CD14-positive monocyte (primary cell): ENCODE measurements at regions not wholly inside any gene's neighbourhood (a gene's known extent, or its start where the extent isn't known, plus 50 kb on each side); places are given as distances from the start of the nearest gene placed in this dataset.
"Not testable (repeated sequence)": the region's sequence is repeated elsewhere in the genome, so short reads cannot be mapped to it uniquely, and the experiment has no call there.

Experiments used
- DNase-seq, 3 donors: peaks; one replicate each; pipeline ENCODE4 v3.0.0-alpha.2; 2011 to 2022
- H2AFZ ChIP-seq: 2 replicates; pipeline ENCODE4 v1.6.0; 2012; ENCODE audit warnings: mild to moderate bottlenecking, low read depth, low read length, inconsistent platforms; ENCODE audit not compliant: insufficient read depth, poor library complexity, severe bottlenecking
- H3K27ac ChIP-seq, 2 donors: 1 replicate in 1 of 2; 2 replicates in 1 of 2; pipeline ENCODE4 v1.5.1; 2012 to 2013; ENCODE audit warnings: low read length in 2 of 2, control low read depth in 1 of 2, inconsistent platforms in 1 of 2, low read depth in 1 of 2, mild to moderate bottlenecking in 1 of 2
- H3K27me3 ChIP-seq, 2 donors: one replicate each; pipeline versions ENCODE4 v1.6.0 to v1.6.1; 2011 to 2013; ENCODE audit warnings: low read length in 2 of 2; ENCODE audit not compliant: control insufficient read depth in 2 of 2, insufficient read depth in 2 of 2
- H3K36me3 ChIP-seq, 2 donors: replicated peaks in 1 of 2; 1 replicate in 1 of 2; 2 replicates in 1 of 2; pipeline versions ENCODE4 v1.5.1 to v1.6.1; 2012 to 2013; ENCODE audit warnings: low read length in 2 of 2, control low read depth in 1 of 2, inconsistent platforms in 1 of 2, mild to moderate bottlenecking in 1 of 2; ENCODE audit not compliant: insufficient read depth in 2 of 2, control insufficient read depth in 1 of 2
- H3K4me1 ChIP-seq, 2 donors: 1 replicate in 1 of 2; 2 replicates in 1 of 2; pipeline versions ENCODE4 v1.5.1 to v1.6.1; 2012 to 2013; ENCODE audit warnings: low read length in 2 of 2, control low read depth in 1 of 2, inconsistent platforms in 1 of 2, mild to moderate bottlenecking in 1 of 2, moderate library complexity in 1 of 2; ENCODE audit not compliant: insufficient read depth in 2 of 2, control insufficient read depth in 1 of 2
- H3K4me2 ChIP-seq: replicated peaks from 2 replicates; pipeline ENCODE3; 2012; ENCODE audit warnings: low read length, moderate library complexity, mild to moderate bottlenecking; ENCODE audit not compliant: poor library complexity, severe bottlenecking; ENCODE audit errors: extremely low read depth
- H3K4me3 ChIP-seq, 3 experiments: fragments of 200-600 bp in 1 of 3; sonication (generic) in 1 of 3; replicated peaks in 1 of 3; 1 replicate in 2 of 3; 2 replicates in 1 of 3; pipeline ENCODE4 v1.5.1; 2011 to 2013; ENCODE audit warnings: low read length in 3 of 3, mild to moderate bottlenecking in 3 of 3, control low read depth in 2 of 3, low read depth in 2 of 3, inconsistent platforms in 1 of 3, moderate library complexity in 1 of 3
- H3K79me2 ChIP-seq: 2 replicates; pipeline ENCODE4 v1.6.0; 2012; ENCODE audit warnings: mild to moderate bottlenecking, control low read depth, inconsistent platforms, low read length, moderate library complexity; ENCODE audit not compliant: insufficient read depth
- H3K9ac ChIP-seq: 2 replicates; pipeline ENCODE4 v1.6.0; 2017; ENCODE audit warnings: low read length, mild to moderate bottlenecking; ENCODE audit not compliant: insufficient read depth, poor library complexity, severe bottlenecking
- H3K9me3 ChIP-seq, 2 donors: replicated peaks in 1 of 2; 1 replicate in 1 of 2; 2 replicates in 1 of 2; pipeline versions ENCODE4 v1.5.1 to v1.6.1; 2012 to 2013; ENCODE audit warnings: low read length in 2 of 2, control low read depth in 1 of 2; ENCODE audit not compliant: control insufficient read depth in 1 of 2, insufficient read depth in 1 of 2
- H4K20me1 ChIP-seq: 2 replicates; pipeline ENCODE4 v1.6.0; 2012; ENCODE audit warnings: mild to moderate bottlenecking, low read length, control low read depth, moderate library complexity; ENCODE audit not compliant: insufficient read depth
- H3K27ac Mint-ChIP-seq, 7 donors: one replicate each; pipeline ENCODE4 v1.8.0; 2020; ENCODE audit warnings: mild to moderate bottlenecking in 7 of 7, mixed read lengths in 7 of 7, moderate library complexity in 6 of 7, inconsistent platforms in 2 of 7
- H3K27me3 Mint-ChIP-seq, 3 donors: one replicate each; pipeline ENCODE4 v1.8.0; 2021 to 2022; ENCODE audit warnings: low read depth in 3 of 3, mild to moderate bottlenecking in 3 of 3, mixed read lengths in 3 of 3, moderate library complexity in 3 of 3, inconsistent platforms in 1 of 3
- H3K36me3 Mint-ChIP-seq, 2 donors: one replicate each; pipeline ENCODE4 v1.8.0; 2020; ENCODE audit warnings: mixed read lengths in 2 of 2, inconsistent platforms in 1 of 2, mild to moderate bottlenecking in 1 of 2
- H3K4me1 Mint-ChIP-seq: one replicate; pipeline ENCODE4 v1.8.0; 2020; ENCODE audit warnings: mild to moderate bottlenecking, mixed read lengths
- H3K4me3 Mint-ChIP-seq, 2 donors: one replicate each; pipeline ENCODE4 v1.8.0; 2020; ENCODE audit warnings: mild to moderate bottlenecking in 2 of 2, mixed read lengths in 2 of 2, moderate library complexity in 1 of 2
- H3K9me3 Mint-ChIP-seq, 7 donors: one replicate each; pipeline ENCODE4 v1.8.0; 2020 to 2022; ENCODE audit warnings: mixed read lengths in 7 of 7, mild to moderate bottlenecking in 6 of 7, moderate library complexity in 6 of 7, inconsistent platforms in 2 of 7
- WGBS: methylation state at CpG from one replicate; pipeline ENCODE4 v1.1.5; 2013; ENCODE audit warnings: missing lambda C conversion rate; ENCODE audit not compliant: insufficient coverage; 5-methylcytosine and 5-hydroxymethylcytosine counted together
- intact Hi-C, 2 donors: fragments of 100-400 bp; cut with micrococcal nuclease; formaldehyde crosslinking; loops; one replicate each; pipeline versions ENCODE4 v1.15.0 to v1.15.1; 2023
- TF ChIP-seq, protein P1 (sequence below): fragments of 200-600 bp; IDR thresholded peaks from one replicate; pipeline ENCODE4 v1.8.0; 2022; ENCODE audit warnings: antibody characterized with exemption, mild to moderate bottlenecking

- H3K4me3 Mint-ChIP-seq, H3K27ac ChIP-seq, H3K27me3 ChIP-seq, H3K9me3 ChIP-seq, H3K79me2 ChIP-seq, intact Hi-C loops, H2AFZ ChIP-seq, H4K20me1 ChIP-seq, H3K9ac ChIP-seq, H3K4me2 ChIP-seq, DNase-seq, H3K4me3 ChIP-seq, H3K4me1 ChIP-seq, H3K36me3 Mint-ChIP-seq, H3K4me1 Mint-ChIP-seq, H3K27ac Mint-ChIP-seq, H3K36me3 ChIP-seq, H3K9me3 Mint-ChIP-seq, H3K27me3 Mint-ChIP-seq: not testable (repeated sequence)
- 81% methylated on average over 5 of the region's 8 CpGs for WGBS
These were observed 56.2 kb upstream of the CCZ1B start for GRCh38 chr7:6882321-6882721.

- H3K9me3 ChIP-seq, H3K36me3 ChIP-seq, H3K79me2 ChIP-seq, H3K4me2 ChIP-seq, H3K27me3 Mint-ChIP-seq, H3K27ac Mint-ChIP-seq, H3K4me1 Mint-ChIP-seq, DNase-seq, H3K9ac ChIP-seq, H3K36me3 Mint-ChIP-seq, H3K4me3 ChIP-seq, H3K4me3 Mint-ChIP-seq, H3K4me1 ChIP-seq, intact Hi-C loops, H4K20me1 ChIP-seq, H2AFZ ChIP-seq, H3K27me3 ChIP-seq, H3K27ac ChIP-seq: not testable (repeated sequence)
- 100% methylated on average over 3 of the region's 10 CpGs for WGBS
- peaks cover 0 to 12% (median 5%) of the 10 kb centered on the region in 7 donors for H3K9me3 Mint-ChIP-seq
These were observed 57.7 kb upstream of the CCZ1B start for GRCh38 chr7:6883756-6884155.

- H3K9me3 ChIP-seq: no peaks in the 10 kb centered on the region
- no peaks in the 10 kb centered on the region for H3K4me1 ChIP-seq
- no peak overlapping the region for H2AFZ ChIP-seq
- 100% methylated on average over 3 of the region's 8 CpGs for WGBS
- no peak overlapping the region for H3K4me2 ChIP-seq
- H3K79me2 ChIP-seq: no peaks in the 10 kb centered on the region
- Mint-ChIP-seq H3K27ac (no peak overlapping the region), H3K4me3 (no peak overlapping the region), H3K4me1 (no peaks in the 10 kb centered on the region), H3K27me3 (peaks cover 3 to 4% (median 3%) of the 10 kb centered on the region in 3 donors), H3K9me3 (peaks cover 0 to 10% (median 4%) of the 10 kb centered on the region in 7 donors), H3K36me3 (no peaks in the 10 kb centered on the region)
- H3K9ac ChIP-seq: no peak overlapping the region
- H4K20me1 ChIP-seq: no peaks in the 10 kb centered on the region
- H3K4me3 ChIP-seq: no peak overlapping the region
- H3K27ac ChIP-seq: no peak overlapping the region
- intact Hi-C loops: no loop called here
- TF ChIP-seq, protein P1, sequence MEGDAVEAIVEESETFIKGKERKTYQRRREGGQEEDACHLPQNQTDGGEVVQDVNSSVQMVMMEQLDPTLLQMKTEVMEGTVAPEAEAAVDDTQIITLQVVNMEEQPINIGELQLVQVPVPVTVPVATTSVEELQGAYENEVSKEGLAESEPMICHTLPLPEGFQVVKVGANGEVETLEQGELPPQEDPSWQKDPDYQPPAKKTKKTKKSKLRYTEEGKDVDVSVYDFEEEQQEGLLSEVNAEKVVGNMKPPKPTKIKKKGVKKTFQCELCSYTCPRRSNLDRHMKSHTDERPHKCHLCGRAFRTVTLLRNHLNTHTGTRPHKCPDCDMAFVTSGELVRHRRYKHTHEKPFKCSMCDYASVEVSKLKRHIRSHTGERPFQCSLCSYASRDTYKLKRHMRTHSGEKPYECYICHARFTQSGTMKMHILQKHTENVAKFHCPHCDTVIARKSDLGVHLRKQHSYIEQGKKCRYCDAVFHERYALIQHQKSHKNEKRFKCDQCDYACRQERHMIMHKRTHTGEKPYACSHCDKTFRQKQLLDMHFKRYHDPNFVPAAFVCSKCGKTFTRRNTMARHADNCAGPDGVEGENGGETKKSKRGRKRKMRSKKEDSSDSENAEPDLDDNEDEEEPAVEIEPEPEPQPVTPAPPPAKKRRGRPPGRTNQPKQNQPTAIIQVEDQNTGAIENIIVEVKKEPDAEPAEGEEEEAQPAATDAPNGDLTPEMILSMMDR: no peak
- no peaks in the 10 kb centered on the region for H3K36me3 ChIP-seq
- no peak for DNase-seq
- H3K27me3 ChIP-seq: no peaks in the 10 kb centered on the region
These were observed 60.1 kb upstream of the CCZ1B start for GRCh38 chr7:6886198-6886597.

DNA sequence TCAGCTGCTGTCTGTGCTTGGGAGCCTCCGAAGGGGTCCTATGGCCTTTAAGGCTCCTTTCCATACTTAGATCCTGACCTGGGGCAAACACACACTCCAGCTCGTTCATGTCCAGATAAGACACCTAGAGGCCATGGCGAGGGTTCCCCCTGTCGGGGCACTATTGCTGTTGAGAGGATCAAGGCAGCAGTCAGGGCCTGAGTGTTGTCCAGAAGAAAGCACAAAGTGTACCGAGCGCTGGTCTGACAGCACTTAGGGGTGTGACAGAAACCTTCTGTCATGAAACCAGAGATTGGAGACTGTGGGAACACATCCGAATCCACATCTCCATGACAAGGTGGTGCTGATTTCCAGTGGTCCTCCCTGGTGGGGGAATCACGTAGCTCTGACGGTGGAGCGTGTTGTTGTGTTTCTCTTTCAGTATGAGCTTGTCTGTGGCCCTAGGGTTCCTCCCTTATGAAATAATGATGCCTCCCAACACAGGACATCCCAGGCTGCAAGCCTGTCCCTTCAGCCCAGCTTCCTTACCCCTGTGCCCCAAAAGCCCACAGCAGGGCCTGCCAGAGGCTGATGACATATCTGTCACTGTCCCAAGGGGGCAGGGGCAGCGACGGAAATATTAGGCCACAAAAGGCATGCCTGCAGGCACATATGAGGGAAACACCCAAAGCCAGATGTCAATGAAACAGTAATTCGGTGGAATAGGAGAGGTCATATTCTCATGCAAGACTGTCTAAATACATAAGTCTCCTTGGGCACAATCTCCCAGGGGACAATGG lies 62.4 kb upstream of the CCZ1B start:
- intact Hi-C loops, H3K79me2 ChIP-seq, H3K4me2 ChIP-seq, H3K4me3 ChIP-seq, H3K27ac ChIP-seq, H3K9me3 Mint-ChIP-seq, H3K27ac Mint-ChIP-seq, H3K36me3 ChIP-seq, H3K9ac ChIP-seq, H4K20me1 ChIP-seq, H3K36me3 Mint-ChIP-seq, H3K4me3 Mint-ChIP-seq, H2AFZ ChIP-seq, H3K27me3 ChIP-seq, H3K9me3 ChIP-seq, H3K27me3 Mint-ChIP-seq, DNase-seq, H3K4me1 ChIP-seq, H3K4me1 Mint-ChIP-seq: not testable (repeated sequence)
- 93% methylated on average over 7 of the region's 13 CpGs for WGBS
